Lung (tissue), 11 donors: ENCODE measurements at regions not wholly inside any gene's neighbourhood (a gene's known extent, or its start where the extent isn't known, plus 50 kb on each side); places are given as distances from the start of the nearest gene placed in this dataset.

Source experiments
- ATAC-seq: fragments of 200-7000 bp; cut with Tn5 transposase; one replicate; pipeline ENCODE4 v1.9.1; 2020; ENCODE audit warnings: moderate number of reproducible peaks; ENCODE audit not compliant: insufficient read depth, low FRiP score
- DNase-seq, 3 donors: peaks; one replicate each; pipeline ENCODE4 v3.0.0-alpha.2; 2013 to 2017
- H3K27ac ChIP-seq, 2 donors: one replicate each; pipeline ENCODE4 v1.5.1; 2013; ENCODE audit warnings: mild to moderate bottlenecking in 2 of 2, moderate library complexity in 2 of 2, control low read depth in 1 of 2, inconsistent platforms in 1 of 2, low read depth in 1 of 2, low read length in 1 of 2
- H3K27me3 ChIP-seq, 3 donors: one replicate each; pipeline ENCODE4 v1.5.1; 2013; ENCODE audit warnings: low read length in 2 of 3; ENCODE audit not compliant: control insufficient read depth in 3 of 3, insufficient read depth in 3 of 3
- H3K36me3 ChIP-seq, 4 donors: one replicate each; pipeline ENCODE4 v1.5.1; 2013; ENCODE audit warnings: low read length in 4 of 4, mild to moderate bottlenecking in 1 of 4, moderate library complexity in 1 of 4; ENCODE audit not compliant: control insufficient read depth in 4 of 4, insufficient read depth in 4 of 4
- H3K4me1 ChIP-seq, 5 donors: one replicate each; pipeline ENCODE4 v1.5.1; 2013; ENCODE audit warnings: low read length in 5 of 5, mild to moderate bottlenecking in 2 of 5, moderate library complexity in 1 of 5; ENCODE audit not compliant: control insufficient read depth in 5 of 5, insufficient read depth in 5 of 5
- H3K4me3 ChIP-seq: one replicate; pipeline ENCODE4 v1.5.1; 2013; ENCODE audit warnings: mild to moderate bottlenecking, control low read depth, moderate library complexity
- H3K9ac ChIP-seq, 2 donors: one replicate each; pipeline ENCODE4 v1.5.1; 2013; ENCODE audit warnings: low read length in 2 of 2, control low read depth in 1 of 2; ENCODE audit not compliant: insufficient read depth in 1 of 2
- H3K9me3 ChIP-seq, 4 donors: one replicate each; pipeline ENCODE4 v1.5.1; 2013; ENCODE audit warnings: low read length in 3 of 4, mild to moderate bottlenecking in 1 of 4, moderate library complexity in 1 of 4; ENCODE audit not compliant: control insufficient read depth in 4 of 4, insufficient read depth in 3 of 4
- CTCF ChIP-seq: IDR thresholded peaks from 2 replicates; pipeline ENCODE4 v1.5.1; 2012; ENCODE audit warnings: mild to moderate bottlenecking; ENCODE audit errors: control extremely low read depth, extremely low read depth
- WGBS, 2 donors: extraction: QIAGEN DNeasy Blood & Tissue Kit; methylation state at CpG; one replicate each; pipeline ENCODE4 v1.1.7; 2013; 5-methylcytosine and 5-hydroxymethylcytosine counted together
- donor health status: control.
- donor health status: control.
- donor health status: Bipolar disorder and iron deficiency.
- donor health status: healthy.
- donor health status: DM: yes; HTN: yes; CAD: no.

GRCh38 chr15:85858586-85859375, 64.1 kb upstream of the KLHL25 start:
- peaks cover 0 to 4% (median 0%) of the 10 kb centered on the region in 5 donors for H3K4me1 ChIP-seq
- H3K27me3 ChIP-seq = peaks cover 0 to 16% (median 8%) of the 10 kb centered on the region in 3 donors
- peak; percentile 44 for TF ChIP-seq CTCF
- peak; percentile 87 for ATAC-seq
- peak; percentile 48 to 66 (median 66) for DNase-seq
- 5 to 6% methylated on average over 19 of the region's 19 CpGs for WGBS, 2 donors
- no peaks in the 10 kb centered on the region for H3K36me3 ChIP-seq
- peaks cover 0 to 2% (median 0%) of the 10 kb centered on the region in 4 donors for H3K9me3 ChIP-seq
- H3K27ac ChIP-seq = no peak overlapping the region
- no peak overlapping the region for H3K4me3 ChIP-seq
- H3K9ac ChIP-seq = no peak overlapping the region

GRCh38 chr15:85859671-85860070, 64.9 kb upstream of the KLHL25 start:
- DNase-seq (no peak), ATAC-seq (no peak)
- Histone ChIP-seq H3K9ac (no peak overlapping the region), H3K4me3 (no peak overlapping the region), H3K36me3 (no peaks in the 10 kb centered on the region), H3K27me3 (peaks cover 0 to 16% (median 8%) of the 10 kb centered on the region in 3 donors), H3K4me1 (peaks cover 0 to 4% (median 0%) of the 10 kb centered on the region in 5 donors), H3K9me3 (peaks cover 0 to 2% (median 0%) of the 10 kb centered on the region in 4 donors), H3K27ac (no peak overlapping the region)
- WGBS, 2 donors = 75 to 88% methylated on average over 3 of the region's 3 CpGs
- TF ChIP-seq CTCF = no peak

- ATAC-seq = no peak
- H3K4me3 ChIP-seq = no peak overlapping the region
- no peak for DNase-seq
- H3K27ac ChIP-seq = no peak overlapping the region
- H3K4me1 ChIP-seq = peaks cover 0 to 4% (median 0%) of the 10 kb centered on the region in 5 donors
- peaks cover 0 to 2% (median 0%) of the 10 kb centered on the region in 4 donors for H3K9me3 ChIP-seq
- H3K36me3 ChIP-seq = no peaks in the 10 kb centered on the region
- no peak for TF ChIP-seq CTCF
- WGBS, 2 donors = 82 to 87% methylated on average over 17 of the region's 17 CpGs
- peaks cover 0 to 16% (median 8%) of the 10 kb centered on the region in 3 donors for H3K27me3 ChIP-seq
- H3K9ac ChIP-seq = no peak overlapping the region
Observed at GRCh38 chr15:85860394-85861161, 65.9 kb upstream of the KLHL25 start.
